ENCODE measurements at regions not wholly inside any gene's neighbourhood (a gene's known extent, or its start where the extent isn't known, plus 50 kb on each side); places are given as distances from the start of the nearest gene placed in this dataset.

DNA sequence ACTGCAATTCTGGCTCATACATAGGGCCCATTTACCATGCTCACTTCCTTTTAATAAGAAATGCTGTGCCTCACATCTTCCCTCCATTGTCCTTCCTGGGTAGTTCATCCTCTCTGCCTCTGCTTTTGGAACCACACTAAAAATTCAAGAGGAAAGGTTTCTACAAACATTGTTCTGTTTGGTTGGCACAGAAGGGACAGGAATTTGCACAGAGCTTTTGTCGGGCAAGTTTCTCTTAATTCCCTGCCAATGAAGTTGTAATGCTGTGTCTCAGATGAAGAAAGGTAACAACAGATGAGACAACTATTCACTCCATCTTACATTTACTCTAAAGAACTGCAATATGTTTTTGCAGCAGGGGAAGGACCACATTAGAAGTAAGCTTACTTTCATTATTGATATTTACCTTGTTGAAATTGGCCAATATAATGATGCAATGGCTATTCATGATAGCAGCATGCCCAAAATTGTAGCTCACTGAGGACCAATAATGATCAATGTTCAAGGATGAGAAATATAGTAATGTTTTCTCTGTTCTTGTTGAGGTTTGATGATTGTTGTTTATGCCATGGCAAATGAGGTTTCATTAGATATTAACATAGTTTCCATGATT is 82.5 kb upstream of the HMHB1 start (continued):
- TF ChIP-seq KDM4A (IDR thresholded peaks at IDR 0.05; ENCODE audit: low read depth, low read length, severe bottlenecking), result no peak
- TF ChIP-seq SP4 (IDR thresholded peaks at IDR 0.05; ENCODE audit: low read length), result no peak
- TF ChIP-seq NANOG (IDR thresholded peaks at IDR 0.05; ENCODE audit: insufficient read depth, low read depth, low read length, poor library complexity, severe bottlenecking), result no peak
- TF ChIP-seq BCL11A (IDR thresholded peaks at IDR 0.05; ENCODE audit: low read depth in 2 of 2, low read length in 2 of 2), result no peak
- TF ChIP-seq RBBP5 (IDR thresholded peaks at IDR 0.05; ENCODE audit: borderline replicate concordance, low read depth, low read length), result no peak
- TF ChIP-seq TAF1 (IDR thresholded peaks at IDR 0.05; ENCODE audit: low read depth, low read length), result no peak
- TF ChIP-seq ASH2L (IDR thresholded peaks at IDR 0.05; ENCODE audit: low read length), result no peak
- TF ChIP-seq FOSL1 (IDR thresholded peaks at IDR 0.05; ENCODE audit: insufficient read depth, low read depth, low read length), result no peak
